ENCODE measurements at regions not wholly inside any gene's neighbourhood (a gene's known extent, or its start where the extent isn't known, plus 50 kb on each side); places are given as distances from the start of the nearest gene placed in this dataset.

- Histone ChIP-seq H3K9me3 (ENCODE audit: insufficient read depth, low read depth, low read length) (no peaks in the 10 kb centered on the region), H3K4me1 (ENCODE audit: insufficient read depth, low read length) (no peaks in the 10 kb centered on the region), H3K27me3 (ENCODE audit: insufficient read depth, low read length) (no peaks in the 10 kb centered on the region), H3K4me3 (ENCODE audit: low read length) (no peak overlapping the region), H3K9ac (ENCODE audit: low read depth, low read length) (no peak overlapping the region), H3K36me3 (ENCODE audit: insufficient read depth, low read length) (no peaks in the 10 kb centered on the region), H3K27ac (ENCODE audit: low read depth, low read length) (no peak overlapping the region)
- 93% methylated on average over 2 of the region's 2 CpGs for WGBS
Measured at GRCh38 chr13:76004416-76004815, 368.3 kb downstream of the LMO7 start.

DNA sequence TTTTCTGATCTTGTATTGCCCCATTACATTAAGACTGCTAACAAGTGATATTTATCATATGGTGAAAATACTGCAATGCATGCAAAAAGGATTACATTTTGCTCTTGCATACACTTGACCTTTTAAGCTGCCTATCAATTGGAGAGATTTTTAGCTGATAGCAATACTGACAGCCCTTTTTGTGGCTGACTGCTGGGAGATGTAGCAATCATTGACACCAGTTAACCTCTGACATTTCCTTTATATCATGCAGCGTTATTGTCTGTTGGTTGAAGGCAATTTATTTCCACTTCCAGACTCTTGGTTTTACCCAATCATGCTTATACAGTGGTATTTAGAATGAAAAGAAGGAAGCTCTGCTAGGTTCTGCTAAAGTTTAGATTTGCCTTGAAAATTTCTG is 364.0 kb downstream of the LMO7 start:
- H3K36me3 ChIP-seq (ENCODE audit: insufficient read depth, low read length), result no peaks in the 10 kb centered on the region
- H3K27ac ChIP-seq (ENCODE audit: low read depth, low read length), result no peak overlapping the region
- no peaks in the 10 kb centered on the region for H3K9me3 ChIP-seq (ENCODE audit: insufficient read depth, low read depth, low read length)
- H3K27me3 ChIP-seq (ENCODE audit: insufficient read depth, low read length), result no peaks in the 10 kb centered on the region
- no peaks in the 10 kb centered on the region for H3K4me1 ChIP-seq (ENCODE audit: insufficient read depth, low read length)
- WGBS, result 67% methylated on average over 1 of the region's 1 CpG
- no peak overlapping the region for H3K9ac ChIP-seq (ENCODE audit: low read depth, low read length)
- H3K4me3 ChIP-seq (ENCODE audit: low read length), result no peak overlapping the region

DNA sequence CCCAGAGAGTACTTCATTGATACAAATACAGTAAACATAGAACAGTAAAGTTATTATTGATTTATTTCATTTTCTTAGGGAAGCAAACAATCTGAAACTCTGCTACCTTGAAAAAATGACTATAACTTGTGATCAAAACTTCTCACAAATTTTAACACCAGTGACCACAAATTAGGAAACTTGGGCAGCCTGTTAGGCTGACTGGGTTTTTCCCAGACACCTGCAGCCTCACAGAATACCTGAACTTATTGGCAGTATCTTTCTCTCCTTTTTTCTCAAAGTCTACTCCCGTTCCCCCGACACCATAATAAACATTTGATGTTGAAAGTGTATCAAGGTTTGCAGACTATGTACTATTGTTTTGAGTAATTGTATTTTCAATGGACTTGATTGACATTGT is 360.5 kb downstream of the LMO7 start:
- H3K9me3 ChIP-seq (ENCODE audit: insufficient read depth, low read depth, low read length), result peaks cover 4% of the 10 kb centered on the region; the same call in 1 of the 2 replicates
- H3K4me3 ChIP-seq (ENCODE audit: low read length), result no peak overlapping the region
- no peaks in the 10 kb centered on the region for H3K4me1 ChIP-seq (ENCODE audit: insufficient read depth, low read length)
- no peak overlapping the region for H3K27ac ChIP-seq (ENCODE audit: low read depth, low read length)
- no CpG with 5 or more reads among the region's 2 CpGs for WGBS
- H3K27me3 ChIP-seq (ENCODE audit: insufficient read depth, low read length), result no peaks in the 10 kb centered on the region
- H3K9ac ChIP-seq (ENCODE audit: low read depth, low read length), result no peak overlapping the region
- H3K36me3 ChIP-seq (ENCODE audit: insufficient read depth, low read length), result no peaks in the 10 kb centered on the region

- H3K9me3 ChIP-seq (ENCODE audit: insufficient read depth, low read depth, low read length), result peaks cover 4% of the 10 kb centered on the region; the same call in 1 of the 2 replicates
- H3K4me3 ChIP-seq (ENCODE audit: low read length), result no peak overlapping the region
- H3K36me3 ChIP-seq (ENCODE audit: insufficient read depth, low read length), result no peaks in the 10 kb centered on the region
- WGBS, result 100% methylated on average over 2 of the region's 2 CpGs
- no peak overlapping the region for H3K27ac ChIP-seq (ENCODE audit: low read depth, low read length)
- no peak overlapping the region for H3K9ac ChIP-seq (ENCODE audit: low read depth, low read length)
- H3K27me3 ChIP-seq (ENCODE audit: insufficient read depth, low read length), result no peaks in the 10 kb centered on the region
- H3K4me1 ChIP-seq (ENCODE audit: insufficient read depth, low read length), result no peaks in the 10 kb centered on the region
Measured at GRCh38 chr13:75995966-75996365, 359.8 kb downstream of the LMO7 start.

- no peak overlapping the region for H3K4me3 ChIP-seq (ENCODE audit: low read length)
- no peak overlapping the region for H3K9ac ChIP-seq (ENCODE audit: low read depth, low read length)
- H3K36me3 ChIP-seq (ENCODE audit: insufficient read depth, low read length), result no peaks in the 10 kb centered on the region
- WGBS, result 96% methylated on average over 8 of the region's 8 CpGs
- no peaks in the 10 kb centered on the region for H3K4me1 ChIP-seq (ENCODE audit: insufficient read depth, low read length)
- no peak overlapping the region for H3K27ac ChIP-seq (ENCODE audit: low read depth, low read length)
- H3K27me3 ChIP-seq (ENCODE audit: insufficient read depth, low read length), result no peaks in the 10 kb centered on the region
- H3K9me3 ChIP-seq (ENCODE audit: insufficient read depth, low read depth, low read length), result peaks cover 4% of the 10 kb centered on the region; the same call in 1 of the 2 replicates
Measured at GRCh38 chr13:75993823-75994222, 357.7 kb downstream of the LMO7 start.

- H3K27me3 ChIP-seq (ENCODE audit: insufficient read depth, low read length), result no peaks in the 10 kb centered on the region
- H3K9me3 ChIP-seq (ENCODE audit: insufficient read depth, low read depth, low read length), result peaks cover 4% of the 10 kb centered on the region; the same call in 1 of the 2 replicates
- H3K36me3 ChIP-seq (ENCODE audit: insufficient read depth, low read length), result no peaks in the 10 kb centered on the region
- WGBS, result 90% methylated on average over 3 of the region's 3 CpGs
- H3K4me1 ChIP-seq (ENCODE audit: insufficient read depth, low read length), result no peaks in the 10 kb centered on the region
- no peak overlapping the region for H3K27ac ChIP-seq (ENCODE audit: low read depth, low read length)
- no peak overlapping the region for H3K9ac ChIP-seq (ENCODE audit: low read depth, low read length)
- H3K4me3 ChIP-seq (ENCODE audit: low read length), result no peak overlapping the region
Measured at GRCh38 chr13:75993241-75993640, 357.1 kb downstream of the LMO7 start.

- H3K9me3 ChIP-seq (ENCODE audit: insufficient read depth, low read depth, low read length), result no peaks in the 10 kb centered on the region
- 89% methylated on average over 1 of the region's 1 CpG for WGBS
- H3K27me3 ChIP-seq (ENCODE audit: insufficient read depth, low read length), result no peaks in the 10 kb centered on the region
- H3K9ac ChIP-seq (ENCODE audit: low read depth, low read length), result no peak overlapping the region
- no peak overlapping the region for H3K4me3 ChIP-seq (ENCODE audit: low read length)
- H3K27ac ChIP-seq (ENCODE audit: low read depth, low read length), result no peak overlapping the region
- no peaks in the 10 kb centered on the region for H3K36me3 ChIP-seq (ENCODE audit: insufficient read depth, low read length)
- no peaks in the 10 kb centered on the region for H3K4me1 ChIP-seq (ENCODE audit: insufficient read depth, low read length)
Measured at GRCh38 chr13:75986818-75987217, 350.7 kb downstream of the LMO7 start.

- no peak overlapping the region for H3K27ac ChIP-seq (ENCODE audit: low read depth, low read length)
- H3K4me1 ChIP-seq (ENCODE audit: insufficient read depth, low read length), result no peaks in the 10 kb centered on the region
- H3K36me3 ChIP-seq (ENCODE audit: insufficient read depth, low read length), result no peaks in the 10 kb centered on the region
- WGBS, result 75% methylated on average over 1 of the region's 1 CpG
- H3K27me3 ChIP-seq (ENCODE audit: insufficient read depth, low read length), result no peaks in the 10 kb centered on the region
- H3K9me3 ChIP-seq (ENCODE audit: insufficient read depth, low read depth, low read length), result no peaks in the 10 kb centered on the region
- H3K9ac ChIP-seq (ENCODE audit: low read depth, low read length), result no peak overlapping the region
- H3K4me3 ChIP-seq (ENCODE audit: low read length), result no peak overlapping the region
Measured at GRCh38 chr13:75985132-75985531, 349.0 kb downstream of the LMO7 start.

- Histone ChIP-seq H3K36me3 (ENCODE audit: insufficient read depth, low read length) (no peaks in the 10 kb centered on the region), H3K4me1 (ENCODE audit: insufficient read depth, low read length) (0 out of 2 replicates have a peak, but pooled peaks cover 3% of the 10 kb centered on the region), H3K27ac (ENCODE audit: low read depth, low read length) (no peak overlapping the region), H3K4me3 (ENCODE audit: low read length) (no peak overlapping the region), H3K9ac (ENCODE audit: low read depth, low read length) (no peak overlapping the region), H3K27me3 (ENCODE audit: insufficient read depth, low read length) (no peaks in the 10 kb centered on the region), H3K9me3 (ENCODE audit: insufficient read depth, low read depth, low read length) (no peaks in the 10 kb centered on the region)
Measured at GRCh38 chr13:75978818-75979217, 342.7 kb downstream of the LMO7 start.

- Histone ChIP-seq H3K4me3 (ENCODE audit: low read length) (no peak overlapping the region), H3K27ac (ENCODE audit: low read depth, low read length) (no peak overlapping the region), H3K4me1 (ENCODE audit: insufficient read depth, low read length) (no peaks in the 10 kb centered on the region; the same call in 1 of the 2 replicates), H3K9ac (ENCODE audit: low read depth, low read length) (no peak overlapping the region), H3K36me3 (ENCODE audit: insufficient read depth, low read length) (no peaks in the 10 kb centered on the region), H3K9me3 (ENCODE audit: insufficient read depth, low read depth, low read length) (no peaks in the 10 kb centered on the region), H3K27me3 (ENCODE audit: insufficient read depth, low read length) (no peaks in the 10 kb centered on the region)
- WGBS, result 92% methylated on average over 4 of the region's 4 CpGs
Measured at GRCh38 chr13:75968103-75968838, 332.1 kb downstream of the LMO7 start.

DNA sequence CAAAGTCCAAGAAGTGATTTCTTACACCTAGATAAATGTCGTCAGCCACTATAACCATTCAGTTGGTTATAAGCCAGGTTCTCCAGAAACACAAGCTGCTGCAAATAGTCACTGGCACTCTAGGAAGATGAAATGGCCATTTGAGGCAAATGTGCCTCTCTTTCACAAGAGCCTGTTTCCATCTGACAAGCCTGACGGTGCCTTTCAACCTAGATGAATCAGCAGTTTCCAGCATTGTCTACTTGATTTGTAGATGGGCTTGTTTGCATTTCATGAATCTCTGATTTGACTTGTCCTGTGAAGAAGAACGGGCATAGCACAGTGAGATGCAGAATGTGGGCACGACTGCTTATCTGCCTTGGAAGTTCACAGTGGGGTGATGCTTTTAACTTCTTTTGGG is 327.2 kb downstream of the LMO7 start:
- H3K9ac ChIP-seq (ENCODE audit: low read depth, low read length), result no peak overlapping the region

GRCh38 chr13:75961911-75962310 is 325.8 kb downstream of the LMO7 start:
- Histone ChIP-seq H3K27ac (ENCODE audit: low read depth, low read length) (no peak overlapping the region), H3K36me3 (ENCODE audit: insufficient read depth, low read length) (no peaks in the 10 kb centered on the region), H3K9ac (ENCODE audit: low read depth, low read length) (no peak overlapping the region), H3K9me3 (ENCODE audit: insufficient read depth, low read depth, low read length) (no peaks in the 10 kb centered on the region), H3K27me3 (ENCODE audit: insufficient read depth, low read length) (no peaks in the 10 kb centered on the region), H3K4me3 (ENCODE audit: low read length) (no peak overlapping the region), H3K4me1 (ENCODE audit: insufficient read depth, low read length) (no peaks in the 10 kb centered on the region; the same call in 1 of the 2 replicates)
- WGBS, result 98% methylated on average over 2 of the region's 2 CpGs

More for the DNA sequence above, 327.2 kb downstream of the LMO7 start:
- Histone ChIP-seq H3K4me3 (ENCODE audit: low read length) (no peak overlapping the region), H3K27me3 (ENCODE audit: insufficient read depth, low read length) (no peaks in the 10 kb centered on the region), H3K9me3 (ENCODE audit: insufficient read depth, low read depth, low read length) (no peaks in the 10 kb centered on the region), H3K36me3 (ENCODE audit: insufficient read depth, low read length) (no peaks in the 10 kb centered on the region), H3K4me1 (ENCODE audit: insufficient read depth, low read length) (no peaks in the 10 kb centered on the region; the same call in 1 of the 2 replicates), H3K27ac (ENCODE audit: low read depth, low read length) (no peak overlapping the region)
- WGBS, result 69% methylated on average over 4 of the region's 4 CpGs

Measured in HUES64 (cell line).